Spleen (tissue), 7 donors: ENCODE measurements at regions not wholly inside any gene's neighbourhood (a gene's known extent, or its start where the extent isn't known, plus 50 kb on each side); places are given as distances from the start of the nearest gene placed in this dataset.

ENCODE experiments used
- CTCF ChIP-seq, 11 experiments: fragments of 200-600 bp in 7 of 11; fragments of 450-650 bp in 4 of 11; sonication (generic) in 4 of 11; IDR thresholded peaks in 8 of 11; conservative IDR thresholded peaks in 3 of 11; 1 replicate in 7 of 11; 2 replicates in 4 of 11; pipeline versions ENCODE4 v1.4.0 to v1.8.0; 2016 to 2021; ENCODE audit warnings: antibody characterized with exemption in 11 of 11, inconsistent platforms in 4 of 11, mild to moderate bottlenecking in 1 of 11
- POLR2A ChIP-seq, 3 donors: fragments of 450-650 bp; IDR thresholded peaks; one replicate each; pipeline ENCODE4 v1.5.1; 2017; ENCODE audit warnings: antibody characterized with exemption in 3 of 3, mild to moderate bottlenecking in 1 of 3
- POLR2AphosphoS5 ChIP-seq, 3 donors: sonication (generic); formaldehyde crosslinking; IDR thresholded peaks; one replicate each; pipeline ENCODE4 v1.5.1; 2017; ENCODE audit warnings: antibody characterized with exemption in 3 of 3
- donor health status: DM: no; HTN: no; CAD: no; lungs with moderate emphysema.
- donor health status: DM: no; HTN: no; CAD: no.
- donor health status: DM: no; HTN: no; CAD: no.

DNA sequence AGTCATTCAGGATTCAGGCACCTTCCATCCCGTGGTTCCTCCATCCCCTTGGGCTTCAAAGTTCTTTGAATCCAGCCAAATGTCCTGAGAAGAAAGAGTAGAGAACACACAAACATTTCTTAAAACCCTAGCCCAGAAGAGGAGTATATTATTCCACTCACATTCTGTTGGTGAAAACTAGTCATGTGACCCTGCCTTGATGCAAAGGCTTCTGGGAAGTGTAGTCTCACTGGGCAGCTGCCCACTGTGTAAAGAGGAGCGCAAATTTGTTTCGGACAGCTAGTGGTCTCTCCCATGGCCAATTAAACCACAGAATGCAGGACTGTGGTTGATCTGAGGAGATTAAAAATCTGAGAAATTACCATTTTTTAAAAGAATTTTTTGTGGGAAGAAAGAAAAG lies 304.4 kb downstream of the SUCLA2 start:
- TF ChIP-seq POLR2A (IDR thresholded peaks at IDR 0.05) (no peak), CTCF (IDR thresholded peaks at IDR 0.05 in 8 of 11, conservative IDR thresholded peaks at IDR 0.05 in 3 of 11) (no peak), POLR2AphosphoS5 (IDR thresholded peaks at IDR 0.05) (no peak)
